ENCODE measurements at regions not wholly inside any gene's neighbourhood (a gene's known extent, or its start where the extent isn't known, plus 50 kb on each side); places are given as distances from the start of the nearest gene placed in this dataset.

- no peak for DNase-seq (ENCODE audit: low read depth)
These were observed 173.7 kb upstream of the FGGY start for GRCh38 chr1:59123081-59123681.

GRCh38 chr1:59124166-59124565 is 172.7 kb upstream of the FGGY start:
- no peak for DNase-seq (ENCODE audit: low read depth)

- DNase-seq (ENCODE audit: low read depth): no peak
These were observed 171.7 kb upstream of the FGGY start for GRCh38 chr1:59125154-59125553.

- DNase-seq (ENCODE audit: low read depth): no peak
These were observed 171.1 kb upstream of the FGGY start for GRCh38 chr1:59125676-59126320.

GRCh38 chr1:59126366-59126765 is 170.5 kb upstream of the FGGY start:
- DNase-seq (ENCODE audit: low read depth): no peak

- no peak for DNase-seq (ENCODE audit: low read depth)
These were observed 168.6 kb upstream of the FGGY start for GRCh38 chr1:59128239-59128736.

GRCh38 chr1:59128784-59129227 is 168.1 kb upstream of the FGGY start:
- DNase-seq (ENCODE audit: low read depth): no peak

GRCh38 chr1:59132295-59132694 is 164.6 kb upstream of the FGGY start:
- DNase-seq (ENCODE audit: low read depth): no peak

- DNase-seq (ENCODE audit: low read depth): no peak
These were observed 162.9 kb upstream of the FGGY start for GRCh38 chr1:59133997-59134396.

GRCh38 chr1:59135761-59136255 is 161.1 kb upstream of the FGGY start:
- no peak for DNase-seq (ENCODE audit: low read depth)

- DNase-seq (ENCODE audit: low read depth): no peak
These were observed 160.2 kb upstream of the FGGY start for GRCh38 chr1:59136541-59137275.

GRCh38 chr1:59137276-59137615 is 159.6 kb upstream of the FGGY start:
- DNase-seq (ENCODE audit: low read depth): no peak

GRCh38 chr1:59137968-59138367 is 158.9 kb upstream of the FGGY start:
- DNase-seq (ENCODE audit: low read depth): no peak

GRCh38 chr1:59138402-59138801 is 158.5 kb upstream of the FGGY start:
- no peak for DNase-seq (ENCODE audit: low read depth)

- no peak for DNase-seq (ENCODE audit: low read depth)
These were observed 157.5 kb upstream of the FGGY start for GRCh38 chr1:59139396-59139795.

- DNase-seq (ENCODE audit: low read depth): no peak
These were observed 155.5 kb upstream of the FGGY start for GRCh38 chr1:59141267-59141863.

- DNase-seq (ENCODE audit: low read depth): no peak
These were observed 154.4 kb upstream of the FGGY start for GRCh38 chr1:59142311-59143132.

- DNase-seq (ENCODE audit: low read depth): no peak
These were observed 153.8 kb upstream of the FGGY start for GRCh38 chr1:59143133-59143487.

GRCh38 chr1:59143811-59144210 is 153.1 kb upstream of the FGGY start:
- no peak for DNase-seq (ENCODE audit: low read depth)

GRCh38 chr1:59144959-59145358 is 151.9 kb upstream of the FGGY start:
- no peak for DNase-seq (ENCODE audit: low read depth)

- DNase-seq (ENCODE audit: low read depth): no peak
These were observed 150.8 kb upstream of the FGGY start for GRCh38 chr1:59146056-59146455.

Measured in stimulated activated CD8-positive, alpha-beta memory T cell treated with anti-CD3 and anti-CD28 coated beads, Interleukin-15, amount 100 ng/mL, for 1 hour (primary cell).